NCI-H146 treated with DMSO at 0.1 percent for 48 hours (cell line): ENCODE measurements at regions not wholly inside any gene's neighbourhood (a gene's known extent, or its start where the extent isn't known, plus 50 kb on each side); places are given as distances from the start of the nearest gene placed in this dataset.
"Not testable (repeated sequence)": the region's sequence is repeated elsewhere in the genome, so short reads cannot be mapped to it uniquely, and the experiment has no call there.

ENCODE experiments used
- DNase-seq: peaks from one replicate; lab custom pipeline; 2025; ENCODE audit not compliant: unreplicated experiment; lab: John Stamatoyannopoulos, UW

DNA sequence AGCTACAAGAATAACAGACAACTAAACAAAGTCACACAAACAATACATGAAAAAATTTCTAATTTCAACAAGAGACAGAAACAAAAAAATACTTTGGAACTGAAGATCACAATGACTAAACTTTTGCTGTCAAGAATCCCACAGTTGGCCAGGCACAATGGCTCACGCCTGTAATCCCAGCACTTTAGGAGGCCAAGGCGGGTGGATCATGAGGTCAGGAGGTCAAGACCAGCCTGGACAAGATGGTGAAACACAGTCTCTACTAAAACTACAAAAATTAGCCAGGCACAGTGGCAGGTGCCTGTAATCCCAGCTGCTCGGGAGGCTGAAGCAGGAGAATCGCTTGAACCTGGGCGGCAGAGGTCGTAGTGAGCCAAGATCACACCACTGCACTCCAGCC lies 861.6 kb downstream of the UQCRFS1 start:
- DNase-seq, result not testable (repeated sequence)

DNA sequence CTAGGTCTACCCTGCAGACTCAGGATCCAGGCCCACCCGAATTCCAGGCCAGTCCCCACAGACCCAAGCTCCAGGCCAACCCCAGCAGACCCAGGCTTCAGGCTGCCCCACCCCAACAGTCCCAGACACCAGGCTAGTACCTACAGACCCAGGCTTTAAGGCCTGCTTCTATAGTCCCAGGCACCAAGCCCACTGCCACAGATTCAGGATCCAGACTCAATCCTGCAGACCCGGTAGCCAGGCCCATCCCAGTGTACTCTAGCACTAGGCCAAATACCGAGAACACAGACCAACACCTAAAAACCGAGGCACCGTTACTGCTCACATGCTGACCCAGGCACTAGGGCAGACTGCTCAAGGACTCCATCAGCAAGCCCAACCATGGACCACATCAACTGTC lies 862.3 kb downstream of the UQCRFS1 start:
- DNase-seq, result no peak

DNA sequence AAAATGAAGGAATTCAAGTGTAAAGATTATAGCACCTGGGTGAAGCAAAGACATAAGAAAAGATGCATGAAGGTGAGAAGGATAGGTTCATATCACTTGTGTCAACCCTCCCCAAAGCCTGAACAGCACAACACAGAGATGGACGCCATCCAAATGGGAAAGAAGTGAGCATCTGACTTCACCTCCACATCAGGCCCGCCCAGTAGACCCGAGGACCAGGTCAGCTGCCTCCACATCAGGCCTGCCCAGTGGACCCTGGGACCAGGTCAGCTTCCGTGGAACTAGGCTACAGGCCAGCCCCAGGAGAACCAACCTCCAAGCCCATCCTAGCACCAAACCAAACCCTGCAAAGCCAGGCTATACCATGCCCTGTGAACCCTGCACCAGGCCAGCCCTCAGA lies 862.9 kb downstream of the UQCRFS1 start:
- DNase-seq, result no peak

DNA sequence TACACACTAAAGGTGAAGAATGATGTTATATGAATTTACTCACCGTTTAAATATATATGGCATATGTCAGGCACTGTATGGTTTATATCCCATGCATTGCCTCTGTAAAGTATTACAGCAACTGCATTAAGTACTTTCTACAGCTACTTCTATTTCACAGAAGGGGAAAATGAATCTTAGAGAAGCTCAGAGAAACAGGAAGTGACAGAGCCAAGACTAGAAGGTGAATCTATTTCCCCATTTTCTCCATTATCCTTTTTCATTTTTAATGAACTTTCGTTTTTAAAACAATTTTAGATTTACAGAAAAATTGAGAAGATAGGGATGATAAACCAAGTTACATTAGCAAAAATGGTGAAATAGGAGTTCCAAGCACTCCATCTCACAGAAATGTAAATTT lies 863.3 kb downstream of the UQCRFS1 start:
- DNase-seq, result no peak

DNA sequence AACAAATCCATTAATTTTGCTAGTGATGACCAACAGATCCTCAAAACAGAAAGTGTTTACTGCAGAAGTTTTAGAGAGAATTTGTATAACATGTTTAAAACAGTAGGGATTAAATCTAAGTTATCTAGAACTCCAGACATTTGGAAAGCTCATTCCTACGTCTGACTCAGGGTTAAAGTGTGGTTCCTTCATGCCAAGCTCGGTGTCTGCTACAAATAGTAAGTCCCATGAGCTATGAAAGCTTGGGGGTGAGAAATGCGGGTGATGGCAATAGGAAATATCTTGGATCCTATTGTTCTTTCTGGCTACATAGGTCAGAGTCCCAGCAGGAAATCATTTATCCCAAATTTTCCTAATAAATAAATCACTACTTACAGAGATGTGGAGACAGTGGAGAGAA lies 867.1 kb downstream of the UQCRFS1 start:
- DNase-seq, result no peak

DNA sequence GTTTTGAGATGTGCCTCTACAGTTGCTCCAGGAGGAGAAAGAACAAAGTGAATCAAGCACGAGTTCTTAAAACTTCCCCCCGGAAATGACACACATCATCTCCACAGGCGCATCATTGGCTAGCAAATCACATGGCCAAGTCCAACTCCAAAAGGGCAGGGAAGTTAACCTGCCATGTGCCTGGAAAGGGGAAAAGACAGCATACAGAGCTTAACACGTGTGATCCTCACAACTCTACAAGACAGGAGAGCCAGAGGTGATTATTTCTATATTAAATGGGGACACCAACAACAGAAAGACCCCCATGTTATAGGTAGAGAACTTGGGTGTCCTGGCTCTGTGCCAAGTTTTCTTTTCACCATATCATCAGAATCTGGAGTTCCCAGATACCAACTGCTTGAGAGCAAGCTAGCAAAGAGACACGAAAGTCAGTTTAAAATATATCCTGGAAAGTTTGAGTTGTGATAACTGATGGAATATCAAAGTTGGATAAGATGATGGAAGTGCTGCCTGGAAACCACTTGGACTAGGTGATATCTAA lies 871.1 kb downstream of the UQCRFS1 start:
- DNase-seq, result no peak

DNA sequence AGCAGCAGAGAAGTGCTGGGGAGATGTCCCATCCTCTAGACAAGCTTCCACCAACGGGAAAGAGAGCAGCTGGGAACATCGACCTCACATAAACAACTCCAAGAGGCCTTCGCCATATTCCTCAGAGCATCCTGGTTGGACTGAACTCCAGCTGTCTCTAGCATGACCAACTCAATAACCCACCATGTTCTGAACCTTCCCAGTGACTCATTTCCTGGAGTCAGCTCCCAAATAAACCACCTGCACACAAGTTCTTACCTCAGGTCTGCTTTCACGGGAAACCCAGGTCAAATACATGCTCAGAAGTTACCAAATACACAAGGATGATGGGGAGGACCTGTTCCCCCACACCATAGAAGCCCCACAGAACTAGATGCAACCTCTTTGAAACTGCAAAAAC lies 878.5 kb downstream of the UQCRFS1 start:
- DNase-seq, result no peak

DNA sequence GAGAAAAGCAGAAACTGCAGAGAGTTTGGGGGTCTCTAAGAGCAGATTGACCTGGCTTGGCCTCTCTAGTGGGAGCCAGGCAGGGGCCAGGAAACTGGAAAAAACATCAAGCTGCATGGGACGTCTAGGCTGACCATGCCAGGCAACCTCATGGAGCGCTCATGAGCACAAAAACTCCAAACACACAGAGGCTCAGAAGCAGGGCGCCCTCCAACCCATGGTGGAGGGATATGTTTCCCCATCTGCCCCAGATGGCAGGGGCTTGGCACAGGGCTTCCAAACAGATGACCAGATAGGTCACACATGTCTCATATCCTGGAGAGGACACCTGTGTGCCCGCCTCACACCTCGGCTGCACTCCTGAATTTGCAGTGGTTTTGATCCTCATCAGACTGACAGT lies 879.0 kb downstream of the UQCRFS1 start:
- DNase-seq, result no peak

DNA sequence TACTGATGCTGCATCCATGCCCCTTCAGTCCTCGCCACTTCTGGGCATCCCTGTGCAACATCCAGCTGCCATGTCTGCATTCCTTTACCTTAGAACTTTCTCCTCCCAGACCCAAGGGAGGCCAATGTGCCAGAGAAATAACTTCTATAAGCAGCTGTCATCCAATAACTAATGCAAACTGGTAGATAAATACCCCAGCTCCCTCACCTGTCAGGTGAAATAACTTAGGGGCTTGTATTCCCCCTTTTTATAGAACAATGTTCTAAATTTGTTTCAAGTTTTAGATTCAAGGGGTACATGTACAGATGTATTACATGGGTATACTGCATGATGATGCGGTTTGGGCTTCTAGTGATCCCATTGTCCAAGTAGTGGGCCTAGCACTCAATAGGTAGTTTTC lies 880.1 kb downstream of the UQCRFS1 start:
- no peak for DNase-seq

DNA sequence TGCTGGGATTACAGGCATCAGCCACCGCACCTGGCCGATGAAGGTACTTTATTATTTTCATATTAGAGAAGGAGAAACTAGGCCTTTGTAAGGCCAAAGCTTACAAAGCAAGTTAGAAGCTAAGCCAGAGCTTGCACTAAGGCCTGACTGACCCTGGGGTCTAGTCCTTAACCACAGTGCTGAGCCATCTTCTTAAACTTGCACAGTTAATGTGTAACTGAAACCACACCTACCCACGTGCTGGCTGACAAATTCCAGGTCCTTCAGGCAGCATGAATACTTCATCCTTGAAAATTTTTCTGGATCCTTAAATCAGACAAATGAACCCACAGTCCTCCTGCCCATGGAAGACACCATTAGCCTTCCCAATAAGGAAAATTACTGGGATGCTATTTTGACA lies 880.6 kb downstream of the UQCRFS1 start:
- DNase-seq, result no peak

DNA sequence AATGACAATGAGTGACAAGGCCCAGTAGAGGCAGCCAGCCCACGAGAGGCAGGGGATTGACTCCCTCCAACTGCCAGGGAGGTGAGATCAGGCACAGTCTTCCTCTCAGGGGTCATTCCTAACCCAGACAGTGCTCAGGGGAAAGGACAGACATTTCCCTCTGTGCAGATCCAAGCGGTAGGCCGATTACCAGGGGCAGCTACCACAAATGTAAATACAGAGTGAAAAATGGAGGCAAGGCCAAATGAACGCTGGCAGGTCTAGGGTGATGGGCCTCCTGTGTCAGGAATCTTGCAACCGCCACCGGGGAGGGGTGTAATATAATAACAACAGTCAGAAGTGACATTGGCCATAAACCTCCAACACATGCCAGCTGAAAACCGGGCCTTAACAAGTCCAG lies 881.4 kb downstream of the UQCRFS1 start:
- DNase-seq, result no peak

DNA sequence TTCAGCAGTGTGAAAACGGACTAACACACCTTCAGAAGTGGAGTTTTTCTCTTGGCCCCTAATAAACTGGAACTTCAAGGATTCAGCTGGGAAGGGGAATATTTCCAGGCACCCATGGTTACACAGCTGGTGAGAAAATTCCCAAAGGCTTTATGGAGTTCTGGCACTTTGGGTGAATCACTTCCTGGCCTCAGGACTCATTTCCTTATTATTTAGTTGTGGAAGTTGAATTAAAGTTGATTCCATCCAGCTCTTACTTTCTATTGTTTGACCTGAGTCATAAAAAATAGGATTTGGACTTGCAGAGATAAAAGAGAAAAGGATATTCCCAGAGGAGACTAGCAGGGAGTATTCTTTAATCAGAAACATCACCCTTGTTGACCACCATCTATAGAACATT lies 882.1 kb downstream of the UQCRFS1 start:
- DNase-seq, result no peak

DNA sequence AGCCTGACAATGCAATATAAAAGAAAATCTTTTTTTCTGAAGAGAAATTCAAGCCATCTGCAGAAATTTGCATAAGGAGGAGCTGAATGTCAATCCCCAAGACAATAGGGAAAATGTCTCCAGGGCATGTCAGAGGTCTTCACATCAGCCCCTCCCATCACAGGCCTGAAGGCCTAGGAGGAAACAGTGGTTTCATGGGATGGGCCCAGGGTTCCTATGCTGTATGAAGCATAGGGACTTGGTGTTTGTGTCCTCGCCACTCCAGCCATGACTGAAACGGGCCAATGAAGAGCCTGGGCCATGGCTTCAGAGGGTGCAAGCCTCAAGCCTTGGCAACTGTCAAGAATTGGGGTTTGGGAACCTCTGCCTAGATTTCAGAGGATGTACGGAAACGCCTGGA lies 883.5 kb downstream of the UQCRFS1 start:
- no peak for DNase-seq

DNA sequence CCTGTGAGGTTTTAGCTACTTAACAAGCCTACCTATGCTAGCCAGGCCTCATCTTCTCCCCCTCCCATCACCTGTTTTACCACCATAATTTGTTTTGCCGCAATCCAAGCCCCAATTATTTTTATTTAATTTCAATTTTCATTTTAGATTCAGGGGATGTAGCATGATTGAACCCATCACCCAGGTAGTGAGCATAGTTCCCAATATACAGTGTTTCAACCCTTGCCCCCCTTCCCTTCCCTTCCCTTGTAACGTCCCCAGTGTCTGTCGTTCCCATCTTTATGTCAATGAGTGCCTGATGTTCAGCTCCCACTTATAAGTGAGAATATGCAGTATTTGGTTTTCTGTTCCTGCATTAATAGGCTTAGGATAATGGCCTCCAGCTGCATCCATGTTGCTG lies 885.0 kb downstream of the UQCRFS1 start:
- DNase-seq, result no peak

DNA sequence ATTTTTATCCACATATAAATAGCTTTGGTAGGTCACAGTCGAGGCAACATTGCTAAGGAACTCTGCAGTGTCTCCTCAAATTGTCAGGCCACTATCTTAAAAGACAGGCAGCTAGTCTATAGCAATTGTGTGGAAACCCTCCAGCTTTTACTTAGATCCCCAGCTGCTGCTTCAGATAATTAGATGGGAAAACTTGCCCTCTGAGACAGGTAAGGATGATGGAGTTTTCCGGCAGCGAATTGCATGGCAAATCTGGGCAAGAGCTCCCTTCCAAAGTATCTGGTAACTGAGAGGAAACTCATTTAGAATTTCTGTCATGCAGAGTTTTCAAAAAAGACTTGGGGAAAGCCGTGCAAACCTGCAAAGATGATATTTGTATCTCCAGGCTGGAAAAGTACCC lies 886.2 kb downstream of the UQCRFS1 start:
- no peak for DNase-seq

DNA sequence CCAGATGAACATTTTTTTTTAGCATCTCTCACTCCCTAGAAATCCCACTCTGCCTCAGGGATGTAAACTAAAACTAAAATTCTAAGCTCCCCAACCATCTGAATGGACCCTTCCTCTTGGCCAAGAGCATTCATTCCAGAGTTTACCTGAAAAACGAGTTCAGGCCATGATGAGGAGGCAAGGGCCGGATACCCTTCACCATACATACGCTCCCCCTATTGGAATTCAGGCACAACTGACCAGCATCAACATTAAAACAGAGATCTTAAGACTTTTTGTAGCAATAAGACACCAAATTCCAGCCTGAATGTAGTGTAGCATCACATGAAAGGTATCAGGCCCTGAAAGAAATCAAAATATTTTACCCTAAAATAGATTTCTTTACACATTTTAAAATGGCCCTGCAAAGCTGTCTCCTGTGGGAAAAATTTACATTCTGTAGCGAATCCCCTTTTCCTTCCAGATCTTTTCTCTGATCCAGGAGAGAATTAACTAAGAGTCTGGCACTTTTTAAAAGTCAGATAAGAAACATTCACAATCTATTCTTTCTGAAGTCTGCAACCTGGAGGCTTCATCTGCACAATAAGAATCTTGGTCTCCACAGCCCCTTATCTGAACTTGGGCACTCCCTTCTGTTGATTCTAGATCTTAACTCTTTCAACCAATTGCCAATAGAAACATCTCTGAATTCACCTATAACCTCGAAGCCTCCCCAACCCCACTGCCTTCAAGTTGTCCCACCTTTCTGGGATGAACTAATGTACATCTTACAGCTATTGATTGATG lies 888.5 kb downstream of the UQCRFS1 start:
- no peak for DNase-seq

DNA sequence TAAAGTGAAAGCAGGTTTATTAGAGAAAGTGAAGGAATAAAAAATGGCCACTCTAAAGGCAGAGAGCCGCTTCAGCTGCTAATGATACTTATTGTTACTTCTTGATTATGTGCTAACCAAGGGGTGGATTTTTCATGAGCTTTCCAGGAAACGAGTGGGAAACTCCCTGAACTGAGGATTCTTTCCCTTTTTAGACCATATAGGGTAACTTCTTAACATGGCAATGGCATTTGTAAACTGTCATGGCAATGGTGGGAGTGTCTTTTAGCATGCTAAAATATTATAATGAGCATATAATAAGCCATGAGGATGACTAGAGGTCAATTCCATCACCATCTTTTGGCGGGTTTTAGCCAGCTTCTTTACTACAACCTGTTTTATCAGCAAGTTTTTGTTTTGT lies 890.0 kb downstream of the UQCRFS1 start:
- DNase-seq, result no peak

DNA sequence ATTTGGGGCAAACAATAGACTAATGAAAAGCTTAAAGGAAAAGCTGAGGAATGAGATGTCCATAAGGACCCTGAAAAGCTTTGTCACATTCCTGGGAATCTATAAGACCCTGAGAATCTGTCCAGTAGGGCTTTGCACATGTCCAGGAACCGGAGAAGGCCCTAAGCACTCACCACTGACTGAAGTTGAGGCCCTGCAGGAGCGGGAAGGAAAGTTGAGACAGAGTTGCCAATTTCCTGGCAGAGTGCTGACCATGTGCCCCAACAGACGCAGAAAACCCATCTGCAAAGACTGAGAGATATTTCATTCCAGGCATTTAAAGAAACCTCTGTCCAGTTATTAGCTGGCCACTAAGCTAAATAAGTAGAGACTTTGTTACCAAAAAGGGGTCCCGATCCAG lies 890.5 kb downstream of the UQCRFS1 start:
- DNase-seq, result no peak

DNA sequence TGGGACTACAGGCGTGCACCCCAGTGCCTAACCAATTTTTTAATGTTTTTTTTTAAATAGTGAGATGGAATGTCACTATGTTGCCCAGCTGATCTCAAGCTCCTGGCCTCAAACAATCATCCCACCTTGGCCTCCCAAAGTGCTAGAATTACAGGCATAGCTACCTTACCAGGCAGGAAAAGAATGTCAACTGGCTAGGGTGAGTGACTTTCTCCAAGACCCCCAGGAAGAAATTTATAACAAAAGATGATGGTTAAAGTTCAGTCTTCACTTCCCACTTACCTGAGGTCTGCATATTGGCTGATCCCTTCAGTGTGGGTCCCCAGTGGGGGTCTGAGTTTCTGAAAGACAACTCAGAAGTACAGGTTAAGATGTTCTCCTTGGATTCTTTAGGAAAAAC lies 893.0 kb downstream of the UQCRFS1 start:
- no peak for DNase-seq

DNA sequence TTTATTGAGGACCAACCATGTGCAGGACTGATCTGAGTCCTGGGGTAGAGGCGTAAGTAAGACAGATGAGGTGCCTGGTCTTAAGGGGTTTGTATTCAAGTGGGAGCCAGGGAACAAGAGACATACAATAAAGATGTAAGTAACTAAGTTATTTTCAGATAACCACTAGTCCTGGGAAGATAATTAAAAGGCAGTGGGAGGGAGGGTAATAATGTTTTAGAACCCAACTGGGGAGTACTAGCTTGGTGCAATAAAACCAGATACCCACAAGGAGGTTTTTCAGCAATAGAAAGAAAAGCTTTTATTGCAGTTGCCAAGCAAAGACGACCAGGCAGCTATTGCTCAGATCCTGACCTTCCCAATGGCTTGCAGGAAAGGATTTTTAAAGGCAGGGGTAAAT lies 893.7 kb downstream of the UQCRFS1 start:
- no peak for DNase-seq

DNA sequence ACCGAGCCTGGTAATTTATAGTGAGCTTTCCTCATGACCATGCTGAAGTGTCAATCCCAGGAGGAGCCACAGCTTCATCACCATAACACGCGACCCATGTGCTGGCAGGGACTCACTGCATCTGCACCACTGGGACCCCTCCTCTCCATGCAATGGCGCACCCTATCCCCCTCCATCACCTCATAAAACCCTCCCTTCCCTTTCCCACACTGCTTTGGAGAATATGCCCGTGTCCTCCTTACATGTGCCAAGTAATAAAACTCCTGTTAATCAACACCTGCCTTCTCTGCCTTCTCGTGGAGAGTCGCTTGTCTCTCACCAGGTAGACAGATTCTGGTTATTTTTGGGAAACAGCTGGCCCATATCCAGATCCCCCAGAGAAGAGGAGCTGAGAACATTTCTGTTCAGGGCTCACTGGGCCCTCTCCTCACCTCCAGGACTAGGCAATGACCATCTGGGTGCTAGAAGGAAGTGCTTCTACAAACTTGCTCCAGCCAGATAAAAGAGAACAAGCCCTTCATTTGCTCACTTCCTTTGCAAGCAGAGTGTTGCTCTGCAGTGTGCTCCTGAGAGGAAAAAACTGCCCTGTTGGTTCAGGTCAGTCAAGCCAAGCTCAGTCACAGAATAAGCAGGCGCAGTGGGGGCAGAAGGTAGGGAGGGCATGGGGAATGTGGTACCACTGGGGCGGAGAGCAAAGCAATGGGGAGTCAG lies 894.3 kb downstream of the UQCRFS1 start:
- DNase-seq, result no peak

DNA sequence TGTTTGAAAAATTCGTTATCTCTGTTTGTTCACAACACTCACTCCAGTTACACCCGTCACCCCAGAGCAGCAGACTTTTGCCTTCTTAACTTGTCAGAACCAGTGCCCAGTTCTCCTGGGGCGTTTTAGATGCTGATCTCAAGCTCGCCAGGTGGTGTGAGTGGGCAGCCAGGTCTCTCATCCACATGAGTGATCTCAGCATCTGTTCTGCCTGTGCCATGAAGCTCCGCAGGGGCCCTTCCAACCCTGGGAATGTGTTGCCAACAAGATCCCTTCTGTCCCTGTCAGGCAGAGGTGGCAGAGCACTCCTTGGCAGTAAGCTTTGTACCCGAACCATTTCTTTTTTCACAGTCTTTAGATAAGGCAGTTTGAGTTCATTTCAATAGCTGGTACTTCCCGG lies 896.5 kb downstream of the UQCRFS1 start:
- DNase-seq, result no peak

DNA sequence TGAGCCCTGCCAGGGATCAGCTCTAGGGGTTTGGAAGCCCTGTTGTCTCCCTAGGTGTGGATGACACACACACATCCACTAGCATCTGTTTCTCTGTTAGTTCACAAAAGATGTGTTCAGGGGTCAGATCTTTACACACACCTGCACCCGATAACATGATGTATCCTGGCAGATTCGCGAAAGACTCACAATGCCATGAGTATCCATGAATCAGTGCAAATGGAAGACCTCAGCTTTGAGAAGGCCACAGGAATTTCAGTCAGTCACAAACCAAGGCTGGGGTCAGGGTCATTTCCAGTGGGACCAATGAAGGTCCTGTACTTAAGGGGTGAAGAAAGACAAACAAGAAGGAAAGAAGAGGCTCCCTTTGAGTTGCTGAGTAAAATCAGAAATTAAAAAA lies 898.2 kb downstream of the UQCRFS1 start:
- DNase-seq, result no peak
